CD4-positive, alpha-beta T cell (primary cell): ENCODE measurements at regions not wholly inside any gene's neighbourhood (a gene's known extent, or its start where the extent isn't known, plus 50 kb on each side); places are given as distances from the start of the nearest gene placed in this dataset.

Experiments
- ATAC-seq: fragments of 200-7000 bp; cut with Tn5 transposase; one replicate; pipeline ENCODE4 v1.10.0; 2022; ENCODE audit warnings: mild to moderate bottlenecking; ENCODE audit not compliant: poor library complexity
- CTCF ChIA-PET: fragments of 350-600 bp; sonication (Branson Sonifier 250); formaldehyde crosslinking; loops from one replicate; lab custom pipeline; 2021; ENCODE audit warnings: antibody characterized with exemption, inconsistent platforms; lab: Charles Lee
- POLR2A ChIA-PET: fragments of 350-600 bp; sonication (Branson Sonifier 250); formaldehyde crosslinking; loops from one replicate; lab custom pipeline; 2021; ENCODE audit warnings: antibody characterized with exemption, inconsistent platforms; lab: Charles Lee
- DNase-seq, 14 experiments: peaks; one replicate each; pipeline ENCODE4 v3.0.0-alpha.2; 2013 to 2020; ENCODE audit warnings: mixed read lengths in 2 of 14
- H3K27ac ChIP-seq, 2 donors: one replicate each; pipeline versions ENCODE4 v1.5.1 to v1.7.0; 2013; ENCODE audit warnings: low read length in 2 of 2, low read depth in 1 of 2, mild to moderate bottlenecking in 1 of 2
- H3K27me3 ChIP-seq, 2 experiments: 1 replicate in 1 of 2; 2 replicates in 1 of 2; pipeline versions ENCODE4 v1.6.1 to v1.7.0; 2013; ENCODE audit warnings: low read length in 2 of 2, control low read depth in 1 of 2, mild to moderate bottlenecking in 1 of 2, moderate library complexity in 1 of 2; ENCODE audit not compliant: insufficient read depth in 2 of 2, control insufficient read depth in 1 of 2
- H3K36me3 ChIP-seq: one replicate; pipeline ENCODE4 v1.6.1; 2013; ENCODE audit warnings: low read length, control low read depth; ENCODE audit not compliant: insufficient read depth
- H3K4me1 ChIP-seq: one replicate; pipeline ENCODE4 v1.6.1; 2013; ENCODE audit warnings: low read length, control low read depth; ENCODE audit not compliant: insufficient read depth
- H3K4me3 ChIP-seq: one replicate; pipeline ENCODE4 v1.5.1; 2013; ENCODE audit warnings: mild to moderate bottlenecking, low read length, moderate library complexity
- H3K9me3 ChIP-seq, 2 experiments: 1 replicate in 1 of 2; 2 replicates in 1 of 2; pipeline versions ENCODE4 v1.6.1 to v1.7.0; 2013; ENCODE audit warnings: low read length in 2 of 2, mild to moderate bottlenecking in 2 of 2, control low read depth in 1 of 2, moderate library complexity in 1 of 2; ENCODE audit not compliant: control insufficient read depth in 1 of 2, insufficient read depth in 1 of 2
- H3K27ac Mint-ChIP-seq: one replicate; pipeline ENCODE4 v1.8.0; 2020; ENCODE audit warnings: mixed read lengths
- H3K27me3 Mint-ChIP-seq: one replicate; pipeline ENCODE4 v1.8.0; 2021; ENCODE audit warnings: mixed read lengths
- H3K36me3 Mint-ChIP-seq: one replicate; pipeline ENCODE4 v1.8.0; 2021; ENCODE audit warnings: low read depth, mixed read lengths
- H3K4me1 Mint-ChIP-seq: one replicate; pipeline ENCODE4 v1.8.0; 2021; ENCODE audit warnings: low read depth, mixed read lengths
- H3K4me3 Mint-ChIP-seq: one replicate; pipeline ENCODE4 v1.8.0; 2020; ENCODE audit warnings: mild to moderate bottlenecking, mixed read lengths
- H3K9me3 Mint-ChIP-seq: one replicate; pipeline ENCODE4 v1.8.0; 2020; ENCODE audit warnings: mixed read lengths
- CTCF ChIP-seq: fragments of 200-600 bp; IDR thresholded peaks from one replicate; pipeline ENCODE4 v1.8.0; 2022; ENCODE audit warnings: antibody characterized with exemption, mild to moderate bottlenecking
- intact Hi-C, 2 experiments: fragments of 100-400 bp; cut with DNase I in 1 of 2; cut with micrococcal nuclease in 1 of 2; formaldehyde crosslinking; loops; one replicate each; pipeline versions ENCODE4 v1.15.1 to v1.9.0; 2023 to 2025; cut with DNase I, micrococcal nuclease

GRCh38 chr12:17062267-17063036 is 456.5 kb upstream of the LMO3 start:
- no peak overlapping the region for H3K27ac Mint-ChIP-seq
- TF ChIP-seq CTCF, result no peak
- peaks cover 15% of the 10 kb centered on the region for H3K9me3 Mint-ChIP-seq
- H3K36me3 ChIP-seq, result no peaks in the 10 kb centered on the region
- intact Hi-C loops, result no loop called here
- no peak overlapping the region for H3K27ac ChIP-seq
- H3K27me3 ChIP-seq, result no peaks in the 10 kb centered on the region
- H3K27me3 Mint-ChIP-seq, result no peaks in the 10 kb centered on the region
- POLR2A ChIA-PET, result no interaction called here
- H3K9me3 ChIP-seq, result peaks cover 4 to 5% of the 10 kb centered on the region in 2 experiments
- ATAC-seq (no peak), DNase-seq (no peak)
- H3K4me1 ChIP-seq, result no peaks in the 10 kb centered on the region
- no peak overlapping the region for H3K4me3 ChIP-seq
- no peaks in the 10 kb centered on the region for H3K36me3 Mint-ChIP-seq
- no peaks in the 10 kb centered on the region for H3K4me1 Mint-ChIP-seq
- H3K4me3 Mint-ChIP-seq, result no peak overlapping the region
- CTCF ChIA-PET, result no interaction called here

- DNase-seq (no peak), ATAC-seq (no peak)
- peaks cover 0 to 4% of the 10 kb centered on the region in 2 experiments for H3K9me3 ChIP-seq
- POLR2A ChIA-PET, result no interaction called here
- Mint-ChIP-seq H3K27me3 (no peaks in the 10 kb centered on the region), H3K4me1 (no peaks in the 10 kb centered on the region), H3K27ac (no peak overlapping the region), H3K4me3 (no peak overlapping the region), H3K36me3 (no peaks in the 10 kb centered on the region), H3K9me3 (peaks cover 13% of the 10 kb centered on the region)
- CTCF ChIA-PET, result no interaction called here
- TF ChIP-seq CTCF, result no peak
- H3K4me1 ChIP-seq, result no peaks in the 10 kb centered on the region
- no peaks in the 10 kb centered on the region for H3K36me3 ChIP-seq
- H3K27ac ChIP-seq, result no peak overlapping the region
- no peaks in the 10 kb centered on the region for H3K27me3 ChIP-seq
- intact Hi-C loops, result no loop called here
- H3K4me3 ChIP-seq, result no peak overlapping the region
Observed at GRCh38 chr12:17060260-17060659, 454.3 kb upstream of the LMO3 start.

- intact Hi-C loops, result no loop called here
- DNase-seq (no peak), ATAC-seq (no peak)
- Histone ChIP-seq H3K4me1 (no peaks in the 10 kb centered on the region), H3K4me3 (no peak overlapping the region), H3K9me3 (peaks cover 0 to 5% of the 10 kb centered on the region in 2 experiments), H3K36me3 (no peaks in the 10 kb centered on the region), H3K27me3 (no peaks in the 10 kb centered on the region), H3K27ac (no peak overlapping the region)
- Mint-ChIP-seq H3K27ac (no peak overlapping the region), H3K4me1 (no peaks in the 10 kb centered on the region), H3K4me3 (no peak overlapping the region), H3K27me3 (no peaks in the 10 kb centered on the region), H3K9me3 (peaks cover 16% of the 10 kb centered on the region), H3K36me3 (no peaks in the 10 kb centered on the region)
- POLR2A ChIA-PET, result no interaction called here
- TF ChIP-seq CTCF, result no peak
- CTCF ChIA-PET, result no interaction called here
Observed at GRCh38 chr12:17056546-17056945, 450.6 kb upstream of the LMO3 start.
